Lower leg skin (tissue), 3 donors: ENCODE measurements at regions not wholly inside any gene's neighbourhood (a gene's known extent, or its start where the extent isn't known, plus 50 kb on each side); places are given as distances from the start of the nearest gene placed in this dataset.

Experiments used
- POLR2A ChIP-seq, 2 donors: fragments of 450-650 bp; IDR thresholded peaks; one replicate each; pipeline ENCODE4 v1.6.1; 2016 to 2017; ENCODE audit warnings: antibody characterized with exemption in 2 of 2, mild to moderate bottlenecking in 1 of 2, moderate library complexity in 1 of 2
- TF ChIP-seq, protein P1 (sequence below), 3 donors: fragments of 450-650 bp; IDR thresholded peaks; one replicate each; pipeline ENCODE4 v1.5.1; 2016; ENCODE audit warnings: antibody characterized with exemption in 3 of 3, mild to moderate bottlenecking in 3 of 3, moderate library complexity in 2 of 3

DNA sequence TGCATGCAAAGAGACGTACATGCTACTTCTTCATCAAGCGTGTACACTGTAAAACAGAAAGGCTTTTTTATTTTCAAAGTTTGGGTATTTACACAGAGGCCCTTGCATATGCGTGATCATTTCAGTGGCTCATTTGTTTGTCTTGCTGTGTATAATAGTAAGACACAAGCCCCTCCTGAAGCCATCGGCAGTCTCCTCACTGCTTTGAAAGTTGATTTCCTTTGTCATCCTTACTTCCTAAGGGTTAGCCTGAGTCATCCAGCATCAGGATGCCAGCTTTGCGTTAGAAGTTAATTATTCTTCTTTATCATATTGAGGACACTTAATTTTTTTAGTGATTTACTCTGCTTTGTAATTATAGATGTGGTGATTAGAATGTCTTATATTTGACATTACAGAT, 72.5 kb upstream of the CTBP2 start:
- TF ChIP-seq POLR2A (IDR thresholded peaks at IDR 0.05), result no peak
- TF ChIP-seq, protein P1, sequence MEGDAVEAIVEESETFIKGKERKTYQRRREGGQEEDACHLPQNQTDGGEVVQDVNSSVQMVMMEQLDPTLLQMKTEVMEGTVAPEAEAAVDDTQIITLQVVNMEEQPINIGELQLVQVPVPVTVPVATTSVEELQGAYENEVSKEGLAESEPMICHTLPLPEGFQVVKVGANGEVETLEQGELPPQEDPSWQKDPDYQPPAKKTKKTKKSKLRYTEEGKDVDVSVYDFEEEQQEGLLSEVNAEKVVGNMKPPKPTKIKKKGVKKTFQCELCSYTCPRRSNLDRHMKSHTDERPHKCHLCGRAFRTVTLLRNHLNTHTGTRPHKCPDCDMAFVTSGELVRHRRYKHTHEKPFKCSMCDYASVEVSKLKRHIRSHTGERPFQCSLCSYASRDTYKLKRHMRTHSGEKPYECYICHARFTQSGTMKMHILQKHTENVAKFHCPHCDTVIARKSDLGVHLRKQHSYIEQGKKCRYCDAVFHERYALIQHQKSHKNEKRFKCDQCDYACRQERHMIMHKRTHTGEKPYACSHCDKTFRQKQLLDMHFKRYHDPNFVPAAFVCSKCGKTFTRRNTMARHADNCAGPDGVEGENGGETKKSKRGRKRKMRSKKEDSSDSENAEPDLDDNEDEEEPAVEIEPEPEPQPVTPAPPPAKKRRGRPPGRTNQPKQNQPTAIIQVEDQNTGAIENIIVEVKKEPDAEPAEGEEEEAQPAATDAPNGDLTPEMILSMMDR (IDR thresholded peaks at IDR 0.05), result no peak
